OCI-LY7 (cell line): ENCODE measurements at regions not wholly inside any gene's neighbourhood (a gene's known extent, or its start where the extent isn't known, plus 50 kb on each side); places are given as distances from the start of the nearest gene placed in this dataset.

Source experiments
- BruUV-seq: library from RNA; stranded (reverse); fragments of 400-500 nt; replicated peaks from 2 replicates; lab custom pipeline; 2021; lab: Mats Ljungman, UMichigan
- CTCF ChIA-PET: fragments of 300-600 bp; sonication (Branson Sonifier 250); formaldehyde crosslinking; loops from one replicate; lab custom pipeline; 2022; ENCODE audit warnings: antibody characterized with exemption; ENCODE audit not compliant: unreplicated experiment; lab: Charles Lee
- POLR2A ChIA-PET: fragments of 300-600 bp; sonication (Branson Sonifier 250); formaldehyde crosslinking; loops from one replicate; lab custom pipeline; 2022; ENCODE audit warnings: antibody characterized with exemption; lab: Charles Lee
- DNase-seq: peaks from one replicate; pipeline ENCODE4 v3.0.0-alpha.2; 2015; ENCODE audit warnings: low spot score
- H2AFZ ChIP-seq: fragments of 200-600 bp; sonication (generic), shearing (Covaris generic); 2 replicates; pipeline ENCODE4 v1.6.1; 2014; ENCODE audit warnings: mild to moderate bottlenecking, antibody characterized with exemption, low read length, moderate library complexity
- H3K27ac ChIP-seq: fragments of 200-600 bp; sonication (generic); 2 replicates; pipeline ENCODE4 v1.5.1; 2014; ENCODE audit warnings: mixed run types, low read depth, mild to moderate bottlenecking, moderate library complexity, low read length, inconsistent platforms; ENCODE audit not compliant: poor library complexity, severe bottlenecking
- H3K36me3 ChIP-seq: fragments of 200-600 bp; sonication (generic); 2 replicates; pipeline ENCODE4 v1.6.1; 2014; ENCODE audit warnings: mild to moderate bottlenecking, antibody characterized with exemption, low read length, moderate library complexity, mixed read lengths; ENCODE audit not compliant: insufficient read depth
- H3K4me1 ChIP-seq: fragments of 200-600 bp; sonication (generic); 2 replicates; pipeline ENCODE4 v1.5.1; 2014; ENCODE audit warnings: mild to moderate bottlenecking, low read length; ENCODE audit not compliant: insufficient read depth, poor library complexity, severe bottlenecking
- H3K4me2 ChIP-seq: fragments of 200-600 bp; sonication (generic); 2 replicates; pipeline ENCODE4 v1.6.1; 2014; ENCODE audit warnings: mild to moderate bottlenecking, low read length
- H3K4me3 ChIP-seq: fragments of 200-600 bp; sonication (generic); 2 replicates; pipeline ENCODE4 v1.5.1; 2014; ENCODE audit warnings: mild to moderate bottlenecking, low read depth, low read length; ENCODE audit not compliant: poor library complexity, severe bottlenecking
- H3K79me2 ChIP-seq: fragments of 200-600 bp; sonication (generic); 2 replicates; pipeline ENCODE4 v1.6.1; 2016; ENCODE audit warnings: low read depth, mild to moderate bottlenecking, low read length, moderate library complexity, mixed read lengths; ENCODE audit not compliant: insufficient read depth
- H3K9me2 ChIP-seq: fragments of 200-600 bp; sonication (generic); 2 replicates; pipeline ENCODE4 v1.6.1; 2016; ENCODE audit warnings: mild to moderate bottlenecking, low read length, mixed read lengths; ENCODE audit not compliant: insufficient read depth
- H3K9me3 ChIP-seq: fragments of 200-600 bp; sonication (generic); 2 replicates; pipeline ENCODE4 v1.6.1; 2014; ENCODE audit warnings: mild to moderate bottlenecking, mixed run types, low read length, mixed read lengths
- H4K20me1 ChIP-seq: fragments of 200-600 bp; sonication (generic); 2 replicates; pipeline ENCODE4 v1.6.1; 2014; ENCODE audit warnings: mild to moderate bottlenecking, antibody characterized with exemption, low read length, moderate library complexity, mixed read lengths; ENCODE audit not compliant: insufficient read depth
- CTCF ChIP-seq: fragments of 200-600 bp; sonication (generic); conservative IDR thresholded peaks from 2 replicates; pipeline ENCODE4 v1.5.1; 2014; ENCODE audit warnings: mild to moderate bottlenecking, antibody characterized with exemption, low read length, moderate library complexity, mixed read lengths
- EZH2phosphoT487 ChIP-seq: fragments of 200-600 bp; sonication (generic); IDR thresholded peaks from 2 replicates; pipeline ENCODE4 v1.6.1; 2018; ENCODE audit warnings: low read depth, borderline replicate concordance, mild to moderate bottlenecking, mixed run types, antibody characterized with exemption, low read length, moderate library complexity, mixed read lengths
- intact Hi-C: fragments of 100-400 bp; cut with micrococcal nuclease; formaldehyde crosslinking; loops from one replicate; pipeline ENCODE4 v1.10.0; 2022; ENCODE audit not compliant: unreplicated experiment

- no peaks in the 10 kb centered on the region for H3K9me2 ChIP-seq
- no peaks in the 10 kb centered on the region for H3K4me1 ChIP-seq
- no peaks in the 10 kb centered on the region for H4K20me1 ChIP-seq
- no peak overlapping the region for H3K27ac ChIP-seq
- no peaks in the 10 kb centered on the region for H3K79me2 ChIP-seq
- CTCF ChIA-PET, result no interaction called here
- no peak overlapping the region for H3K4me3 ChIP-seq
- H3K36me3 ChIP-seq, result no peaks in the 10 kb centered on the region
- no peak for DNase-seq
- intact Hi-C loops, result no loop called here
- BruUV-seq, result no TSS peak
- TF ChIP-seq CTCF (no peak), EZH2phosphoT487 (no peak)
- no peaks in the 10 kb centered on the region for H3K9me3 ChIP-seq
- POLR2A ChIA-PET, result no interaction called here
- no peak overlapping the region for H2AFZ ChIP-seq
- H3K4me2 ChIP-seq, result no peak overlapping the region
These were observed 72.2 kb upstream of the PTCHD4 start for GRCh38 chr6:48183178-48183577.

GRCh38 chr6:48178700-48179099 is 67.7 kb upstream of the PTCHD4 start:
- ChIA-PET POLR2A (interaction anchor here (0.6 to 1.0 kb wide), 2 partner anchors 122 to 391 kb away, joined by 3 read pairs; no protein-coding TSS in a partner anchor), CTCF (no interaction called here)
- H3K27ac ChIP-seq, result no peak overlapping the region
- no peaks in the 10 kb centered on the region for H3K79me2 ChIP-seq
- no peaks in the 10 kb centered on the region for H3K9me3 ChIP-seq
- no peaks in the 10 kb centered on the region for H3K4me1 ChIP-seq
- no peak overlapping the region for H2AFZ ChIP-seq
- TF ChIP-seq EZH2phosphoT487, result no peak
- TF ChIP-seq CTCF, result no peak
- H4K20me1 ChIP-seq, result no peaks in the 10 kb centered on the region
- H3K4me3 ChIP-seq, result no peak overlapping the region
- intact Hi-C loops, result no loop called here
- H3K9me2 ChIP-seq, result no peaks in the 10 kb centered on the region
- no TSS peak for BruUV-seq
- no peak for DNase-seq
- no peaks in the 10 kb centered on the region for H3K36me3 ChIP-seq
- H3K4me2 ChIP-seq, result no peak overlapping the region

GRCh38 chr6:48177786-48178185 is 66.8 kb upstream of the PTCHD4 start:
- Histone ChIP-seq H3K4me1 (no peaks in the 10 kb centered on the region), H3K4me2 (no peak overlapping the region), H4K20me1 (no peaks in the 10 kb centered on the region), H3K4me3 (no peak overlapping the region), H3K79me2 (no peaks in the 10 kb centered on the region), H2AFZ (no peak overlapping the region), H3K27ac (no peak overlapping the region), H3K9me2 (no peaks in the 10 kb centered on the region), H3K36me3 (no peaks in the 10 kb centered on the region), H3K9me3 (no peaks in the 10 kb centered on the region)
- no peak for DNase-seq
- TF ChIP-seq EZH2phosphoT487, result no peak
- TF ChIP-seq CTCF, result no peak
- BruUV-seq, result no TSS peak
- intact Hi-C loops, result no loop called here
- POLR2A ChIA-PET, result no interaction called here
- CTCF ChIA-PET, result no interaction called here
